Erythroblast (primary cell): ENCODE measurements at regions not wholly inside any gene's neighbourhood (a gene's known extent, or its start where the extent isn't known, plus 50 kb on each side); places are given as distances from the start of the nearest gene placed in this dataset.

Source experiments
- GATA1 ChIP-seq: IDR thresholded peaks from 2 replicates; pipeline ENCODE4 v1.6.1; 2011; ENCODE audit warnings: low read depth, mild to moderate bottlenecking, control low read depth, low read length, moderate library complexity
- POLR2A ChIP-seq: IDR thresholded peaks from 2 replicates; pipeline ENCODE4 v1.6.1; 2011; ENCODE audit warnings: mild to moderate bottlenecking, low read length

- no peak for TF ChIP-seq POLR2A
- no peak for TF ChIP-seq GATA1
Observed at GRCh38 chr18:38116716-38117115, 551.1 kb upstream of the CELF4 start.
